Left hindlimb (tissue), 1 donor: ENCODE measurements at regions not wholly inside any gene's neighbourhood (a gene's known extent, or its start where the extent isn't known, plus 50 kb on each side); places are given as distances from the start of the nearest gene placed in this dataset.
"Not testable (repeated sequence)": the region's sequence is repeated elsewhere in the genome, so short reads cannot be mapped to it uniquely, and the experiment has no call there.

Source experiments
- DNase-seq: peaks from one replicate; pipeline ENCODE4 v3.0.0-alpha.2; 2018

DNA sequence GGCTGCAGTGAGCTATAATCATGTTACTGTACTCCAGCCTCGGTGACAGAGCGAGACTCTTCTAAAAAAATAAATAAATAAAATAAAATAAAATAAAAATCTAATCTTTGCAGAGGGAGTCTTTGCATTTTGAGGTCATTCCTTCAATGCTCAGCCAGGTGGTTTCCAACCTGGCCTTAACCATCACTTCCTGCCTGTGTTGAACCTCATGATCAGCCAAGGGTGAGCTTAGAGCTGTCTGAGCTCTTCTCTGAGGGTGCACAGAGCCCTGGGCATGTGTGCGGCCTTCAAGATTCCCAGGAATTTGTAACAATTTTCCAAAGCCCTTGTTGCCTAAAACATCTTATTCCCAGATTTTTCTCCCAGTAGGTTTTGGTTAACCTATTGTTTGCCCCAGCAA lies 94.3 kb downstream of the KCNJ12 start:
- not testable (repeated sequence) for DNase-seq

DNA sequence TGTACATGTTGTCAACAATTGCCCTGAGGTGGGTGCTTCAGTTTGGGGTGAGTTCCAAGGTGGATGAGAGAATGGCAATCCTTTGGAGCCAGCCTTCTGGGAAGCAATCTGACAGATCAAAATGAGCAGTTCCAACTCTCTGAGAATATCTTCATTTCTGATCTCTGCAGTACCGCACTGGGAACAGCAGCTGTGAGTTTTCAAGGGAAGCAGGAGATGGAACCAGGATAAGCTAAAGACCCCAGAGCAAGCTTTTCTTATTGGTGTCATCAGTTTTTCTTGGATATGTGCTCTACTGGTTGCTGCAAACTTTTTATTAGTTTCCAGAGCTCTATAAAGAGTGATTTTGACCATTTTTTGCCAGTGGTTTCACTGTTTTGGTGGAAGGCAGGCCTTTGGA lies 94.7 kb downstream of the KCNJ12 start:
- DNase-seq, result no peak

DNA sequence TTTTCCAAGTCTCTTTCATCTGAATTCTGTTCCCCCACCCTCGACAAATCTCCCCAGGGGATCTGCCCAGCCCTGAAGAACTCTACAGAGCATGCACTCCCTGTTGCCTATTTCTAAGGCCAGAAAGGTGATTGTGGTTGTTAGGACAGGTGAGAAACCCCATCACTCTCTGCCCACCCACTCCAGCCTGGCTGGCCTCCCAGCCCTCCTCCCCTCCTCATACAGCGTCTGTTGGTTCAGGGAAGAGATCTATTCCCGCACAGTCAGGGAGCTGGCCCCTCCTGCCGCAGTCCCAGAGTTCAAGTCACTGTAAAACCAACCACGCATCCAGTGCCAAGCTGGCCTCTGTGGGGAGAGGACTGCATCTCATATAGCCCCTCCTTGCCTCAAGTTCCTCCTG lies 98.7 kb downstream of the KCNJ12 start:
- DNase-seq, result no peak

DNA sequence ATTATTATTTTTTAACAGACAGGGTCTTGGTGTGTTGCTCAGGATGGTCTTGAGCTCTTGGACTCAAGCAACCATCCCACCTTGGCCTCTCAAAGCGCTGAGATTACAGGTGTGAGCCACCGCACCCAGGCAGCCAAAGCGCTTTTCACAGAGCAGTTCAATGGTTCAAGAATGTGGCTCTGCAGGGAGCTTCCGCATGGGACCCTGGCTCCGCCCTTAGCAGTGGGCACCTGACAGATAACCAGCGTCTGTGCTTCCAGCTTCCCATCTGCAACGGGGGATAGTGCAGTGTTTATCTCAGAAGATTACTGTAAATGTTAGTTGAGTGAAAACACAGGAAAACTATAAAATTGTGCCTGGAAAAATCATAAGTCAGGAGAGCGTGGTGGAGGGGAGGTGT lies 99.4 kb downstream of the KCNJ12 start:
- DNase-seq, result no peak

DNA sequence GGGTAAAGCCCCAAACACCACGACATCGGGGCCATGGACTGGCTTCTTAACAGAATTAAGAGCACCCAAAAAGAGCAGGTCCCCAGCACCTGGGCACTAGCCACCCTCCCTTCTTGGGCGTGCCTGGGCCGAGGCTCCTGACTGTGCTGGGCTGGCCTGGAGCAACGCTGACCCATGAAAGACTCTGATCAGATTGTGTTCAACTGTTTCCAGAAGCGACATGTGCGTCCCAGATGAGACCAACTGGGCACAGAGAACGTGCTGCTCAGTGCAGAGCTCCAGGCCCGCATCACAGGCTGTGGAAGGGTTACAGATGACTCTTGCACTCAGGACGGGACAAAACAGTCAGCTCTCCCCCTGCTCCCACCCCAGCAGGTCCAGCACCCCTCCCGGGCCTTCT lies 100.7 kb downstream of the KCNJ12 start:
- no peak for DNase-seq

DNA sequence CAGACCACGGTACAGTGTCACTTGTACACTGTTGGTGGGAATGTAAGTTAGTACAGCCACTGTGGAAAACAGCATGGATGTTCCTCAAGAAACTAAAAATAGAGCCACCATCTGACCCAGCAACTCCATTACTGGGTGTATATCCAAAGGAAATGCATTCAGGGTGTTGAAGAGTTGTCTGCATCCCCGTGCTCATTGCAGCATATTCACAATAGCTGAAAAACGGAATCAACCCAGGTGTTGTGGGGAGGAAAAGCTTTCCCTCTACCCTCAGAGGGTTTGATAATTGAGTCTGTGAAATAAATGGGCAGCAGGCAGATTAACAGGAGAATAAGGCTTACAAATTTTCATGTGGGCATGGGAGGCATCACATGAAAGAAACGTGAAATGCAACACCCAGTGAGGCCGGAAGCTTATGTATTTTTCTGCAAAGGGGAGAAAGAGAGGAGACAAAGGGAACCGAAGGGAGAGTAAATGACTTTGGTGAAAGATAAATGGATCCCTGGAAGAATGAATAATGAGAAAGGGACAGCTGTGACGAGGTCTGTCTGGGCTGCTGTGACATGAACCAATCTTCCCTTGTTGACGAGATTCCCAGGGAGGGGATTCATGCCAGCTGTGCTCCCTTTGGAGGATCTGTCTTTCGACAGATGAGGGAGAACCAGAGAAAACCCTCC lies 106.2 kb downstream of the KCNJ12 start:
- DNase-seq, result no peak

DNA sequence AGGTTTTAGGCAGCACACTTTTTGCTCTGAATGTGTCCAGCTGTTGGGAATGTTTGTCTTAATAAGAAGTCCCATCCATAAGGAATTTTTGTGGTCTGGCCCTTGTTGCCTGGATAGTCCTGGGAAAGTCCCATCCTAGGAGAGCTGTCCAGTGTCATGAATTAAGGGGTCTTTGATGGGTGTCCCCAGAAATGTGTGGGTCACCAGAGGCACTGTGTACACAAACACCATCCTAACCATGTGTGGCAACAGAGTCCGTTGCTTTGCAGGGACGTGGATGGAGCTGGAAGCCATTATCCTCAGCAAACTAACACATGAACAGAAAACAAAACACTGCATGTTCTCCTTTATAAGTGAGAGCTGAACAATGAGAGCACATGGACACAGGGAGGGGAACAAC lies 111.9 kb downstream of the KCNJ12 start:
- DNase-seq, result not testable (repeated sequence)

DNA sequence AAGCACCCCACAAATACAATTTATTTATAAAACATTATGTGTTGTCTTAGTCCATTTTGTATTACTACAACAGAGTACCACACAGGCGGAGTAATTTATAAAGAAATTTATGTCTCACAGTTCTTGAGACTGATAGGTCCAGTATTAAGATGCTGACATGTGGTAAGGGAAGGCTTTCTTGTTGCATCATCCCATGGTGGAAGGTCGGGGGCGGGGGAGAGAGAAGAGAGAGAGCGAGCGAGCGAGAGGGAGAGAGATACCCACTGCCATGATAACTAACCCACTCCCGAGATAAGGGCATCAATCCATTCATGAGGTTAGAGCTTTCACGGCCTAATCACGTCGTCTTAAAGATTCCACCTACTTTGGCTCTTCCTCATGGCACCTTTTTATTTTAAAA lies 117.8 kb downstream of the KCNJ12 start:
- DNase-seq, result no peak

DNA sequence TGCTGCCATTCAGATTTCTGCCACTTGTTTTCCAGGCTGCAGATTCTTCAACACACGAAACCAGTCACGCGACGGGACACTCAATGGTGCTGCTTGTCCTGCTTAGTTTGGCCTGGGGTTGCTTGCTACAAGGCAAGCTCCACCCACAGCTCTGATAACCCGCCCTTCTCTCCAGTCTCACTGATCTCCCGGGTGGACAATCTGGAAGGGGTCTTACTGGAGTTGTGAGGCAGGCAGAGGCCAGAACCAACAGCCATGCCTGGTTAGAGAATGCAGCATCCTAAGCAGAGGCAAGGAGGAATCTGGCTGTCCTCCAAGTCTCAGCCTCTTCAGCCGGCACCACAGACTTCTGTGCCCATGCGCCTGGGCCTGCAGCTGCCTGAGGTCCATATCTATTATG lies 119.1 kb downstream of the KCNJ12 start:
- DNase-seq, result no peak

DNA sequence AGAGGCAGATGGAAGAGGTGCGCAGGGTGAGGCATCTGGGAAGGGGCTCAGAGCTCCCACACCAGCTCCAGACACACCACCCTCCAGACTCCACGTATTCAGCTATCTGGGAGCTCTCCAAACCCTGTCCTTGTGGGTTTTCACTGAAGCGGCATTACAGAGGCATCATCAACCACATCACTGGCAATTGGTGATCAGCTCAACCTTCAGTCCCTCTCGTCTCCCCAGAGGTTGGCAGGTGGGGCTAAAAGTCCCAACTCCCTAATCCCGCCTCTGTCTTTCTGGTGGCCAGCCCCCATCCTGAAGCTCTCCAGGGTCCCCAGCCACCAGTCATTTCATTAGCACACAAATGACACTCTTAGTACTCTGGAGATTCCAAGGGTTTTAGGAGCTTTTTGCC lies 123.9 kb downstream of the KCNJ12 start:
- DNase-seq, result no peak

DNA sequence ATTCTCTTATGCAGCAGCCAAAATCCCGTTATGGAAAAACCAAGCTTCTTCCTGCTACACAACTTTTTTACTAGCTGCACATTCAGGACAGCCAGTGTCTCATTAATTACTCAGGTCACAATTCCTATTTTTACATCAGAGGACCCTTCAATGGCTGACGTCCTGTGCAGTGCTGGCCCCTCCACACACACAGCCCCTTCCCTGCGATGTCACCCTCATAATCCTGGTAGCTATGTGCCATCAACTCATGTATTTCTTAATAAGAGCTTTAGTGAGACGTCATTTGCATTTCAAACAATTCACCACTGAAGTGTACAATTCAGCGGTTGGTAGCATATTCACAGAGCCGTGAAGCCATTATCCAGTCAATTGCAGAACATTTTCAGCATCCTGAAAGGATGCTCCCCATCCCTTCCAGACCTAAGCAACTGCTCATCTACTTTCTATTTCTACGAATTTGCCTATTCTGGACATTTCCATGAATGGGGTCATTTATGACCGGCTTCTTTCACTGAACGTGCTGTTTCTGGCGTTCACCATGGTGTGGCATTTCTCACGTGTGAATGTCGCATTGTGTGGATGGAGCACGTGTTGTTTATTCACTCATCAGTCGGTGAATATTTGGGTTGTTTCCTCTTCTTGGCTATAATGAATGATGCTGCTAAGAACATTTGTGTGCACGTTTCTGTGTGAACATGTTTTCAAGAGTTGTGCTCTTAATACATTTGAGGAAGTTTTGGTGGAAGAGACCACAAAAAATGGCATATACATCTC lies 126.0 kb downstream of the KCNJ12 start:
- not testable (repeated sequence) for DNase-seq

DNA sequence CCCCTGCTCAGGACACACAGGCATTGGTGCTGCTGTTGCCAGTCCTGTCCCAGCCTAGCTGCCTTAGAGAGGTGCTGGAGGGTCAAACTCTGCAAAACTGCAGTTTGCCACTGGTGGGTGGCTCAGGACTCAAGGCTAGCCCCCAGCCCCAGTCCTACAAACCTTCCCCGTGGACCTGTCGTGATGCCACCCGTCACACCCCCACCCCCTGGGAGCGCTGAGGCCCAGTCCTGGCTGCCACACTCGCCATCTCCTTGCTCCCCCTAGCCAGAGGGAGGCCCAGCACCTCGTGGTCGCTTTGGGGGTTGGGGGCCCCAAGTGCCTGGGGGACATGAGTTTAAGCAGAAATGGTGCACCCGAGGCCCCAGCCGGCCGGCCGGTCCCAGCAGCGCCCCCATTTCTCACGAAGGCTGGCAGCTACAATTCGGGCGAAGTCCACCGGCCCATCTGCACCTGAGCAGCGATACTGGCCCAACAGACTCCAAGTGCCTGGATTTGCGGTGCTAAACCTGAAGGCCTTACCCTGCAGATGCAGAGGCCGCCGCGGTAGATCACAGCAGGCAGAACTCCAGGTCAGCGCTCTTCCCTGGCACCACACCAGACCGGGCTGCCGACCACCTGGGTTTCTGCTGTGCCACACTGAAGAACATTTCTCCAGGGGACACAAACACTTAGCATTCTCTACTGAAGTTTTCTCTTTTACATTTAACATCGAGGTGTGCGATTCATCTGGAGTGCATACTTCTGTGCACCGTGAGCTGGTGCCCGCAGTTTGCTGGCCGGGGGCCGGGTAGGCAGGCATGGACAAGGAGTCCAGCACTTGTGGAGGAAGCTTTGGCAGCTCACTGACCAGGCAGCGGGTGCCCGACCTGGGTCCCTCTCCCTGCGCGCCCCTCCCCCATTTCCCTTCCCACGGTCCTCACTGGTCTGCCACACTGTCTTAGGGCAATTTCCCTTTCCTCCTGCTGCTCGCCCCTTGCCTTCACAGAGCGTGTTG lies 130.0 kb downstream of the KCNJ12 start:
- DNase-seq, result no peak

DNA sequence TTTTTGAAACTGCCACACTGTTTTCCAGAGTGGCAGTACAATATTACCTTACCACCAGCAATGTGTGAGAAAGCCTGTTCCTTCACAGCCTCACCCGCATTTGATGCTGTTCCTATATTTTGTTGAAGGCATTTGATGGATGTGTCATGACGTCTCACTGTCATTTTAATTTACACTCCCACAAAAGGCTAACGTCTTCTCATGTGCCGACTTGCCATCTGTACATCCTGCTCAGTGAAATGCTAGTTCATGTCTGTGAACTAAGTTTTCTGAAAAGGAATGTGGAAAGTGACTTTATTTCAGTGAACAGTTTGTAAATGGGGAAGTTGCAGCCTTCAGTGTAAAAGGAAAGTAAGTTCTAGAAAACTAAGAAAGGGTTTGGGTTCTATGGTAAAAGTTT lies 131.6 kb downstream of the KCNJ12 start:
- not testable (repeated sequence) for DNase-seq

DNA sequence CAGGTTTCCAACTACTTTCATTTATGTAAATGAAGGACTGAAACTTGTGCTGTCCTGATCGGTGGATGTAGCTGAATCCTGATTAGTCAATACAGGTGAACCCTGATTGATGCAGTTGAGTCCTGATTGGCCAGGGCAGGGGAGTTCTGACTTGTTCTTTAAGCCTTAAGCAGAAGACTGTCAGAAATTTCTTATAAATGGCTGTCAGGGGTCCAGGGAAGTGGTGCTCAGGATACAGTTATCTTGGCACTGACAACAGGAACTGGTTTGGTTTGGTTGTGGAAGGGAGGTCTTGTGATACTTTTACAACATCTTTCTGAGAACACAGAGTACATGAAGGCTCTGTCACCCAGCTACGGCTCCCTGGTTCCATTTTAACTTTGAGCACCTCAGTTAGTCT lies 132.1 kb downstream of the KCNJ12 start:
- no peak for DNase-seq

DNA sequence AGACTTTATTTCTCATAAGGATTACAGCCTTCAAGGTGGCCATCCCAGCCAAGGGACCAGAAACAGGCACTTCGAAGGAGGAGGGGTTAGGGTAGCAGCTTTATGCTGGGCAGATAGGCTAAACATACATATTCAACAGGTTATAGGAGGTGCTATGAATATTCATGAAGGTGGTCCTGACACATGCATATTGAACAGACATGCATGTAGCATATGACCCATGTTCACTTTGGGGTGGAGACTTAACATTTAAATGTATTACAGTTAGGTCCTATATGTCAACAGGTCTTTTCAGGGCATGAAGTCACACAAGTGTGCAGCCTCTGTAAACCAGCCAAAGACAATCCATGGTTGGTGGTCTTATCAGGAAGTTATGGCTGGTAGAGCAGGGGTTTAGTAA lies 133.2 kb downstream of the KCNJ12 start:
- not testable (repeated sequence) for DNase-seq

DNA sequence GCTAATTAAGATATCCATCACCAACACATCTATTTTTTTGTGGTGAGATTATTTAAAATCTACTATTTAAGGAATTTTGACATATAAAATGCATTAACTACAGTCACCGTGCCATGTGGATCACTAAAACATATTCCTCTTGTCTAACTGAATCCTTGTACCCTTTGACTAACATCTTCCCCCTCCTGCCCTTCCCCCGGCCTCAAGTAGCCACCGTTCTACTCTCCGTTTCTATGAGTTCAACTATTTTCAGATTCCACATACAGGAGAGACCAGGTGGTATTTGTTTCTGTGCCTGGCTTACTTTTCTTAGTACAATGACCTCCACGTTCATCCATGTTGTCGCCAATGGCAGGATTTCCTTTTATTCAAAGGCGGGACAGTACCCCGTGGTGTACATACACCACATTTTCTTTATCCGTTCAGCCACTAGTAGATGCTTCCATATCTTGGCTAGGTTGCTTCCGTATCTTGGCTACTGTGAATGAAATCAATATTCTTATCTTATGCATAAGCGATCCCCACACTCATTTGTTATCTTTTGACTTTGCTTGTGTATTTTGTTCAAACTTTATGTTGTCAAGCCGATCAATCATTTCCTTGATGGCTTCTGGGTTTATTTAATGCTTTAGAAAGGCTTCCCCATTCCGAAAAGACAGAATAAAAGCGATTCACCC lies 134.7 kb downstream of the KCNJ12 start:
- no peak for DNase-seq

DNA sequence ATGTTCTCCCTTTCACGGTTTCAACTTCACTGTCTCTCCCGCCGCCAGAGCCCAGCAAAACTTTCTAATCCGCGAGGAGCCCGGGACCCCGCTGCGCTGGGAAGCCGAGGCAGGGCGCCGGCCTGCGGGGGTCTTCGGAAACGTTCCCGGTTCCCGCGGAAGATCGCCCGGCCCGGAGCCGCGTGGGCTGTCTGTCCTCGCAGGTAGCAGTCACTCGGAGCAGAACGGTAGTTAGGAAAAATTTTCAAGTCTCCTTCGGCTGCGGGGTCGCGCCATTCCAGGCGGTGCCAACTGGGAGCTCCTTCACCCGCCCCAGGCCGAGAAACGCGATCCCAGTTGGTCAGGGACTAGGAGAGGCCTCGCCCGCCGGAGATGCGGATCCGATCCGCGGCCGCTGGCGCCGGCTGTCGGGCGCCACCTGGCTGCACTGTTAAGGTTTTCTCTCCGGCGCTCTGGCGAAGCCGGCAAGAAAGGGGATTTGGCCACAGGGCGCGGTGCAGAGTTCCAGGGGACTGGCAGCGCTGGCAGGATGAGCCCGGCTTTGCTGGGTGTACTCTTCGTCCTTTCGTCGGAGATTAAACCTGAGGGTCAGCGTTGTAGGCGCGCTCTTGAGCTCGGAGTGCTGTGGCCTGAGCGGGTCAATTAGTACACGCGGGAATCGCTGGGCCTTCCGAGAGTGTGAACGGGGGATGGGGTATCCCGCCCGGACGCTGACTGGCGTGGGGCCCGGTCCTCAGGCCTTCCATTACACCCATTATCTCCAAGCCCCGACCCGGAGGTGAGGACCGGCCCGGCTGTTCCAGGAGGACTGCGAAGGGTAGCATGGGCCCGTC lies 135.4 kb downstream of the KCNJ12 start:
- DNase-seq, result peak; percentile 89

DNA sequence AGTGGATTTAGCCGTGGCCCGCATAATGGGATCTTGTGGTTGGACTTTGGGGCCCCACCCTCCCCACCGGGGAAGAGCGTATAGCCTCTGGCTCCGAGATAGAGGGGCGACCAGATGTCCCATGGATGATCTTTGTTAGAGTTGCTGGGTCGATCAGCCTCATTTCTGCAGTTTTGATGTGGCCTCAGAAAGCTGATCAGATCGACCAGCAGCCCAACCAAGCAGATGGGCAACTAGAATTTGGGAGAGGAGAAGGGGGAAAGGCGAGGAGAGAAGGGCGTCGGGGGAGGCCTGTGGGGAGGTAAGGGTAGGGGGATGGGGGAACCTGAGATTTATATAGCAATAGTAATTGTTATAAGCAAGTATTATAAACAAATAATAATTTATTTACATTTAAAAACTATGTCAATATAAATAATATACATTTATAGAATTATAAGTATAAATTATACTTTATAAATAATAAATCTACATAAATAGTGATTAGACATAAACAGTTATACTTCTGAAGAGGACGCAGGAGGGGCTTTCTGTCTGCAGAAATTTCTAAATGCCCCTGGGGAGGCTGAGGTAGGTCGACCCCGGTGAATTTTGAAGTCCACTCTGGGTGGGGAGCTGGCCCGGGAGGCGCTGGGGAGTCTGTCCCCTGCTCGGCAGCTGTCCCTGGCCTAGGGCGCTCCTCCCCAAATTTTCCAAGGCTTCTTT lies 136.3 kb downstream of the KCNJ12 start:
- DNase-seq, result no peak

DNA sequence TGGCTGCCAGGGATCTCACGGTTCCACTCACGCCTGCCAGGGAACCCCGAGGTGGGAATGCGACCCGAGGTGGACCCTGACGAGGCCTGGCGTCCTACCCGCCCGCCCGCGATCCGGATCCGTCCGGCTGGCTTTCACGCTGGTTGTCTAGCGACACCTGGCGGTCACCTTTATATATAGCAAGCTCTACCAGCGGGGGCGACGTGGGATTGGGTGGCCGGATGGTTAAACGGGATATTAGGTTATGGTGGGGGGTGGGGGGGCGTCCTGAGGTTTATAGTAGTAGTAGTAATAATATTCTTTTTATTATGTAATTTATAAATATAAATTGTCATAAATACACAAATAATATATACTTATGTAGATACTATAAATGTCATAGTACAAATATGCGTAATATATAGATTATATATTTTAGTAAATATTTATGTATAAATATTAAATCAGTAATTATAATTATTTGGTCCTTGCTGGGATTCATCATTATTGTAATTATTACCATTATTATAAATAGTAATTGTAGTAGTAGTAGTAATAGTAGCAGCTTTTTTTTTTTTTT lies 136.9 kb downstream of the KCNJ12 start:
- DNase-seq, result peak; percentile 78

DNA sequence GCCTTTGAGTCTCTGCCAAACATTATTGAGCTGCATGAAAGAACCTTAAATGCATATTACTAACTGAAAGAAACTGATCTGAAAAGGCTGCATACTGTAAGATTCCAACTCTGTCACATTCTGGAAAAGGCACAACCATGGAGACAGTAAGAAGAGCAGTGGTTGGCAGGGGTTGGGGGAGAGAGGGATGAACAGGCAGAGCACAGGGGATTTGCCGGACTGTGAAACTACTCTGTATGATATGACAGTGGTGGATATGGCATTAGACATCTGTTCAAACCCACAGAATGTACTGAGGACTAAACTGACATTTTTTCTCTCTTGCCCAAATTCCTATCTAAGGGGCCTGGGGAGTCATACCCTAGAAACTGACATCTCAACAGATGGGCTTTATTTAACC lies 138.4 kb downstream of the KCNJ12 start:
- not testable (repeated sequence) for DNase-seq
